GM12892 (cell line): ENCODE measurements at regions not wholly inside any gene's neighbourhood (a gene's known extent, or its start where the extent isn't known, plus 50 kb on each side); places are given as distances from the start of the nearest gene placed in this dataset.

Source experiments
- POLR2A ChIP-seq: IDR thresholded peaks from 2 replicates; pipeline ENCODE4 v1.6.1; 2011; ENCODE audit warnings: low read depth, low read length, control low read depth
- POLR2AphosphoS5 ChIP-seq: IDR thresholded peaks from 2 replicates; pipeline ENCODE4 v1.6.1; 2011; ENCODE audit warnings: low read depth, low read length, control low read depth
- TAF1 ChIP-seq: IDR thresholded peaks from 2 replicates; pipeline ENCODE4 v1.6.1; 2011; ENCODE audit warnings: low read depth, mild to moderate bottlenecking, control low read depth, low read length, borderline replicate concordance

DNA sequence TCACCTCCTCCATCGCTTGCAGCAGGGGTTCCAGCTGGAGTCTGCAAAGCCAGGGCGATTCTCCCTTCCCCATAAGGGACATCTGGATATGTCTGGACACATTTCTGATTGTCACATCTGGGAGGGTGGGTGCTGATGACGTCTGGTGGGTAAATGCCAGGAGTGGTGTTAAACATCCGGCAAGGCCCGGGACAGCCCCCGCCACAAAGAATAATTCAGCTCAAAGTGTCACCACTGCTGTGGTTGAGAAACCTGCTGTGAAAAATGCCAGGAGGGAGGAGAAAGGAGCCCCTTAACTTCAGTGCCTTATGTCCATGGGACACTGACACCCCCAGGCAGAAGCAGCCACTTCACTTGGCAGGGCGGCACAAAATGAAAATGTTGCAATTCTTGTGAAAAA lies 179.4 kb upstream of the SDK2 start:
- TF ChIP-seq POLR2A: no peak
- TF ChIP-seq TAF1: no peak
- TF ChIP-seq POLR2AphosphoS5: no peak
